NCI-H1092 (cell line): ENCODE measurements at regions not wholly inside any gene's neighbourhood (a gene's known extent, or its start where the extent isn't known, plus 50 kb on each side); places are given as distances from the start of the nearest gene placed in this dataset.
"Not testable (repeated sequence)": the region's sequence is repeated elsewhere in the genome, so short reads cannot be mapped to it uniquely, and the experiment has no call there.

ENCODE experiments used
- DNase-seq: peaks from one replicate; lab custom pipeline; 2025; lab: John Stamatoyannopoulos, UW

DNA sequence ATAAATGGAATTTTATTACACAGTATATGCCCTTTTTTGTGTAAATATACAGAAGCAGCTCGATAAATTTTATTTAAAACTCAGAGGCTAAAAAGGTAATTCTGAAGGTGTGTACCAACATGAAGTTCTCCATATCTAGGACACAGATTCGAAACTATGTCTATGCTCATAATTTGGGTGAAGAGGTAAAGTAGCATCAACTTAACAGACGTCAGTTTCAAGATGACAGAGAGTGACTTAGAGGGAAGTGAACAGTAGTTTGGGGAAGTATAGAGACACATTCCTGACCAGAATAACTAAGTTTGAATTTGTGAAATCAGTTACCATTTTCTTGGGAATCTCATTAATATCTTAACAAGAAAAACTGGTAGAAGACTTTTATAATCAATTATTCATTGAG, 2493.3 kb downstream of the ARAP2 start:
- DNase-seq: no peak

- no peak for DNase-seq
Observed at GRCh38 chr4:33772582-33772981, 2471.7 kb downstream of the ARAP2 start.

DNA sequence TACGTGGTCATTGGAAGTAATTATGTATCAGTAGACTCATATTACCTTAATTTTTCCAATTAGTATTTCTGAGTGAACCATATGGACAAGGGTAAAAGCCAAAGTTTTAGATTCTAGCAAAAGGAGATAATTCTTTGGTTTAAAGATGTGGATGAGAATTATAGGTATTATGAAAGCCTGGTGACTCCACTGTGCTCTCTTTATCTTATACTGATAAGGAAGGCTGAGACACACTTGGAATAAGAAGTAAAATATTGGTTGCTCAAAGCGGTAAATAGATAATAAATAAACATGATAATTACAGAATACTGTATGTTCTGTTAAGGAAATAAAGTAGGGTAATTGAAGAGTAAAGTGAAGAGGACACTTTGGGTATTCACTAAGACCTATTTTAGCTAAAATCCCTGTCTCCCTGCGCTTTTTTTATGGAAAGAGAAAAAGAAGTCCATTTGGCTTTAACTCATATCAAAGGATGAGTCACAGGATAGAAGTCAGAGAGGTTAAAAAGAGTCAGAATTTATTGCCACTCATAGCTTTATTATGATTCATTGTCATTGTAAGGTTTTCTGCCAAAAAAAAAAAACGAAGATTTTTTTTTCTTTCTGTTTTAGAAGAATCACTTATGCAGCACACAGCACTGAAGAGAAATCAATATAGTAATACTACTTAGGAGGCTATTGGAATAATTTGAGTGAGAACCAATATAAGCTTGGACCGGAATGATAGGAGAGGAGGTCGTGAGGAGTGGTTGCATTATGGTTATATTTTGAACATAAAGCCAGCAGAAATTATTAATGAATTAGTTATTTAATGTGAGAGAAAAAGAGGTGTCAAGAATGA, 2463.1 kb downstream of the ARAP2 start:
- no peak for DNase-seq

- no peak for DNase-seq
Observed at GRCh38 chr4:33785843-33786242, 2458.5 kb downstream of the ARAP2 start.

- DNase-seq: no peak
Observed at GRCh38 chr4:33802578-33802977, 2441.7 kb downstream of the ARAP2 start.

GRCh38 chr4:33825685-33826084, 2418.6 kb downstream of the ARAP2 start:
- no peak for DNase-seq

GRCh38 chr4:33829356-33829755, 2415.0 kb downstream of the ARAP2 start:
- not testable (repeated sequence) for DNase-seq

GRCh38 chr4:33831442-33832066, 2412.8 kb downstream of the ARAP2 start:
- DNase-seq: no peak

- not testable (repeated sequence) for DNase-seq
Observed at GRCh38 chr4:33835764-33836163, 2408.6 kb downstream of the ARAP2 start.

GRCh38 chr4:33837043-33837838, 2407.1 kb downstream of the ARAP2 start:
- DNase-seq: no peak

DNA sequence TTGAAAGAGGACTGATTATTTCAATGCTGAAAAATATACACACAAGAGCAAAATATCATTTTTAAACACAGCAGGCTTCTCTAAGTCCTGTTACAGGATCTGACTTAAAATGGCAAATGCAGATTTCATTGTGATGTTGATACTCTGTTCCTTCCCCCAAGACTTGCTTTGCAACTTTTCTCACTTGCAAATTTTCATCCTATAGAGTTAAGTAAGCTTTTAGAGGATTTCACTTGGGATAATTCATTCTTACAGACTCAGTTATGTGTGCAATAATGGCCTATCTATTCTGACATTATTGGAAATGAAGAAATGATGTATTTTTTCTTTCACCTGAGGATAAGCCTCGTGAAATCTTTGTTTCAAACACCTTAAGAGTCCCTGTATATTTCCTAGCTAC, 2403.2 kb downstream of the ARAP2 start:
- no peak for DNase-seq

DNA sequence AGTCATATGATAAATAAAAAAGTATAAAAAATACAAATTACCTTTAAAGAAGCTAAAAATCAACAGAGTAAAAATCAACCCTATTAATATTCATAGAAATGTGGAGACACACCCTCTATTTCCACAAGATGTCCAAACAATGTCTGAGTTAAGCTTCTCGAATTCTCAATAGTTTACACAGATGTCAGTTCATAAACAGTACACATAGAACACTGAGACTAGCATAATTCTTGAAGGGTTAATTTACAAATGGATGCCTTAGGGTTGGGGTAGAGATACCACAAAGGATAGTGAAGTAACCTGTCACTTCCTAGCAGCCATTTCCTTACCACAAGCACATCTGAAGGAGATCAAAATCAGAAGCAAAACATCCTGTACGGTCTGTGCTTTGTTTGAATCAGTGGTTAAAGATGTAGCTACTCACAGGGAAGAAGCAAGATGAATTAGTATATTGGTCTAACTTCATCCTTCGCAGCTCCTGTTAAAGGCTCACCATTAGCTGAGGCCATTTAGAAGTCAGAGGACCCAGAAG, 2393.9 kb downstream of the ARAP2 start:
- no peak for DNase-seq

- DNase-seq: not testable (repeated sequence)
Observed at GRCh38 chr4:33853670-33854069, 2390.6 kb downstream of the ARAP2 start.

DNA sequence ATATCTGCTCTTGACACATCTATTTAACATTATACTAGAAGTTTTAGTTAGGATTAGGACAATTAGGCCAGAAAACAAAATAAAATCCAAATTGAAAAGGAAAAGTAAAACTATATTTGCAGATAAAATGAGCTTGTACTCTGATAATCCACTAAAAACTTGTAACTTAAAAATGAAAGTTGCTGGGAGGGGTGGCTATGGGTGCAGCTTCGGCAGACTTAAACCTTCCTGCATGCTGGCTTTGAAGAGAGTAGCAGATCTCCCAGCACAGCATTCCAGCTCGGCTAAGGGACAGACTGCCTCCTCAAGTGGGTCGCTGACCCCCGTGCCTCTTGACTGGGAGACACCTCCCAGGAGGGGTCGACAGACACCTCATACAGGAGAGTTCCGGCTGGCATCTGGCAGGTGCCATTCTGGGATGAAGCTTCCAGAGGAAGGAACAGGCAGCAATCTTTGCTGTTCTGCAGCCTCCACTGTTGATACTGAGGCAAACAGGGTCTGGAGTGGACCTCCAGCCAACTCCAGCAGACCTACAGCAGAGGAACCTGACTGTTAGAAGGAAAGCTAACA, 2379.9 kb downstream of the ARAP2 start:
- DNase-seq: no peak

DNA sequence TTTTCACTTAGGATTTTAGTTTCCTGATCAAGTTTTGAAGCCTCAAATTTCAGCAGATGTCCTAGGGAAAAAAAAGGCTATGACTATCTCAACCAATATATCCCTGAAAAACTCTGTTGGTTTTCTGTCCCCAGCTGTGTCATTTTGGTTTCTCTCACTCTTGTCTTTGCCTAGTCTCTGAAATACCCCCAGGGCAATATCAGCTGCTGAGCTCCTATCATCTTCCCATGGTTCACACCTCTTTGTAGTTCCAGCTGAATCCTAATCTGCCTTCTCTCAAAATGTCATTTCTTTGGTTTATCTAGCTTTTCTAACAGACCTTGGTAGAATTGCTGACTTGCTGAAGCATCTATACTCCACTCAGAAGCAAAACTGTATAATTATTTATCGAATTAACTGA, 2370.5 kb downstream of the ARAP2 start:
- DNase-seq: no peak

DNA sequence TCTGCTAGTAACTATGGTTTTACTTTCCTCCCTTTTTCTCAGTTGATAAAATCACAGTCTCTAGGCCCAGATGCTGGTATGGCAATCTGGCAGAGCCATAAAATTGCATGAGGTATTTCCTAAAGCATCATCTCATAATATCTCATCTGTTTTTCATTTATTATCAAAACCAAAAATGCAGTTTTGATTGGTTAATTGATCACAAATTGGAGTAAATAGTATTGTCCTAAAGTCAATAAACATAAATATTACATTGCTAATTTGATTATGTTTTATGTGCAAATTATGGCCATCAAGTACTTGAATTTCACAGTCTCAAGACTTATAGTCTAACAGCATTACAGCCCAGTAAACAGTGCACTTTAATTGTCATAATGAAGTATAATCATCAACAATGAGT, 2365.6 kb downstream of the ARAP2 start:
- no peak for DNase-seq

DNA sequence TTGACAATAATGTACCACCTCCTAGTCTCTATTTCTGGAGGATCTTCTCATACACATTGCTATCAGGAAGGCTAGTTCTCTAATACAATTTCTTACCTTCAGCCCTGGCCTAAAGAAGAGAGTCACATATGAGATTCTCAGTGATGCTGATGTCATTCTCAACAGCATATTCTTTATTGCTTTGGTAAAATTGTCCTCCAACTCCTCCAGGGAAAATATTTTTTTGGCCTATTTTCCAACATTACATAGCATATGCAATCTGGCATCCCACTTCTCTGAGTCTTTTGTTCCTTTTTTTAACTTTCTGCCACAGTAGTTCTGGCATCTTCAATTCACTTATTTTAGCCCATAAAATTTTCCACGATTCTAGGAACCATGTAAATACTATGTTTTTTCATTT, 2363.1 kb downstream of the ARAP2 start:
- DNase-seq: no peak

DNA sequence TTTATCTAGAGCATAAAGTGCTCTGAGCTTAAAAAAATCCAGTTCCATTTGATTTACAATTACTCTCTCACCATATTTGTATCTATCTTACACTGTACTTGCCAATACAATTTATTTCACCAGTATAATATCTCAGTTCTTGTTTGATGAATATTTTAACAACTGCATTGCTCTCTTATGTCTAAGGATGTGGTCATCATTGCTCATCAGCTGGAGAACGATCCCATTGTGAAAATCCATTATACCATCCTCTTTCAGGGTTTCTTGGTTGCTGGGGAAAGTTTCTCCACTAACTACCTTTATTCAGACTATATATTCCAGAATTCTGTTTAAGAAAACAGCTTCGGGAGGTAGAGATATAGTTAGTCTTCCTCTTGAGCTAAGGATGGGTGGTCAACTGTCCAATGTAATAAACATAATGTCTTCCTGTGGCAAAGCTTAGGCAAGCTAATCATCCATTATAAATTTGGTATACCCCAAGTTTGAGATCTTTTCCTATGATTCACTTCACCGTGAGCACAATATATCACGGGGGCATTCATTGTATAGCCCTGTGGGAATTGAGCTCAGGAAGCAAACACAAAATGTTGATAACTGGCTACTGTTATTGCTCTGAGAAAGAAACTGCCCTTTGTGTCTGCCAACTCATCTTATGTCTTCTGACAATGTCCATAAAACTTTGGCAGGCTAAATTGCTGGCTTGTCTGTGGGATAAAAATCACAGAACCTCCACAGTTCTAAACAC, 2361.9 kb downstream of the ARAP2 start:
- DNase-seq: no peak

DNA sequence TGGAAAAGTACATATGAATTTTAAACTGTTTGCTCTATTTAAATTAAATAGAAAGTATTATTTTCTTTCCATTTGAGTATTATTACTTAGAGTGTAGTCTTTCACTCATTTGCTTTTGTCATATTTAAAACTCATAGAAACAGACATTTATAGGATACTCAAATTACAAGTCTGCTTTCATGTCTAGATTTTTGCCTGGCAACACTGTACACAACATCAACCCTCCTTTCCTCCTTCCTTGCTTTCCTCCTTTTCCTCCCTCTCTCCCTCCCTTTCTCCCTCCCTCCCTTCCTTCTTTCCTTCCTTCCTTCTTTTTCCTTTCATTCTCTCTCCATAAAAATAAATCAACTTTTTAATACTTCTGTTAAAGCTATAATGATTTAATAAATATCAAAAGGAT, 2361.2 kb downstream of the ARAP2 start:
- DNase-seq: no peak

GRCh38 chr4:33886356-33886755, 2358.0 kb downstream of the ARAP2 start:
- no peak for DNase-seq

- DNase-seq: no peak
Observed at GRCh38 chr4:33890841-33891240, 2353.5 kb downstream of the ARAP2 start.

- DNase-seq: no peak
Observed at GRCh38 chr4:33911959-33912358, 2332.4 kb downstream of the ARAP2 start.
